Tibial nerve (tissue), 4 donors: ENCODE measurements at regions not wholly inside any gene's neighbourhood (a gene's known extent, or its start where the extent isn't known, plus 50 kb on each side); places are given as distances from the start of the nearest gene placed in this dataset.

Experiments used
- CTCF ChIP-seq, 5 experiments: fragments of 200-600 bp in 3 of 5; fragments of 450-650 bp in 2 of 5; sonication (generic) in 3 of 5; IDR thresholded peaks; one replicate each; pipeline ENCODE4 v1.5.1; 2016 to 2019; ENCODE audit warnings: antibody characterized with exemption in 5 of 5, mild to moderate bottlenecking in 3 of 5, moderate library complexity in 2 of 5
- EP300 ChIP-seq, 2 donors: sonication (generic); formaldehyde crosslinking; IDR thresholded peaks; one replicate each; pipeline ENCODE4 v1.6.1; 2017; ENCODE audit warnings: antibody characterized with exemption in 2 of 2, mild to moderate bottlenecking in 1 of 2
- POLR2A ChIP-seq, 2 donors: fragments of 450-650 bp; IDR thresholded peaks; one replicate each; pipeline ENCODE4 v1.6.1; 2017; ENCODE audit warnings: antibody characterized with exemption in 2 of 2, mild to moderate bottlenecking in 2 of 2, moderate library complexity in 2 of 2

- TF ChIP-seq CTCF (IDR thresholded peaks at IDR 0.05) (no peak), POLR2A (IDR thresholded peaks at IDR 0.05) (no peak), EP300 (IDR thresholded peaks at IDR 0.05) (no peak)
Observed at GRCh38 chr3:110344897-110345767, 726.5 kb upstream of the NECTIN3 start.
